Heart left ventricle (tissue), 13 donors: ENCODE measurements at regions not wholly inside any gene's neighbourhood (a gene's known extent, or its start where the extent isn't known, plus 50 kb on each side); places are given as distances from the start of the nearest gene placed in this dataset.

Experiments used
- CTCF ChIP-seq, 12 donors: fragments of 200-600 bp; sonication (generic) in 4 of 12; IDR thresholded peaks; one replicate each; pipeline versions ENCODE4 v1.5.0 to v1.8.0; 2018 to 2022; ENCODE audit warnings: antibody characterized with exemption in 12 of 12, mild to moderate bottlenecking in 5 of 12
- POLR2A ChIP-seq, 2 donors: fragments of 450-650 bp; IDR thresholded peaks; one replicate each; pipeline ENCODE4 v1.6.1; 2017; ENCODE audit warnings: antibody characterized with exemption in 2 of 2, mild to moderate bottlenecking in 2 of 2, moderate library complexity in 2 of 2
- donor health status: ischemic (EF 13 %, LVEDD 7.1; RV severe dilation, severe dysfunction).
- donor health status: DM: no; HTN: yes; CAD: no.
- donor health status: DM: no; HTN: no; CAD: no.
- donor health status: ischemic (EF 25% LVEDD 6.9; RV normal size, moderate dysfunction).
- donor health status: ischemic (EF 25% LVEDD 5.7; RV mildly dilated, moderate dysfunction).
- donor health status: ischemic (EF 35%, LVEDD 5.7; RV mildly dilated, moderate dysfunction).
- donor health status: nonischemic (EF 11% LVEDD 7.7; RV severe dilation, severe dysfunction).
- donor health status: DM: yes; HTN: yes; CAD: no.
- donor health status: PGD.
- donor health status: ischemic (EF 29% LVEDD 5.4; RV normal size, mild dysfunction).
- donor health status: nonischemic (EF 23%, LVEDD 6.1; RV moderate dilation, normal function).

DNA sequence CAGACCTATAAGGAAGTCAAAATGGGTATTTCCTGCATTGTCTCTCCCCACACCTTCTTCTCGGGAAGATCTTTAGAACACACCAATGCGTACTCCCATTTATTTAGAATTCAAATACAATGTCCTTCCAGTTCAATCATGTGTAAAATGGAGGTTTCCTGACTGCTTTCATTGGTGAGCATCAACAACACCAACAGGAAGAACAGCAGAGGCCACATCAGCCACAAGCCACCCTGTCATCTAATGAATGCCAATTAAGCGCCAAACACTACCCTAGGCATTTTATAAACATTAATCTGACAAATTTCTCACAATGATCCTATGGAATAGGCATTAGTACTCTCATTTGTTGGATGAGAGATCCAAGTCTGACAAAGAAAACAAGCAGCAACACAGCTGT is 68.4 kb upstream of the SMLR1 start:
- TF ChIP-seq CTCF (IDR thresholded peaks at IDR 0.05) (no peak), POLR2A (IDR thresholded peaks at IDR 0.05) (no peak)
